NCI-H510A (cell line): ENCODE measurements at regions not wholly inside any gene's neighbourhood (a gene's known extent, or its start where the extent isn't known, plus 50 kb on each side); places are given as distances from the start of the nearest gene placed in this dataset.
"Not testable (repeated sequence)": the region's sequence is repeated elsewhere in the genome, so short reads cannot be mapped to it uniquely, and the experiment has no call there.

Experiments
- DNase-seq: peaks from one replicate; lab custom pipeline; 2025; lab: John Stamatoyannopoulos, UW

DNA sequence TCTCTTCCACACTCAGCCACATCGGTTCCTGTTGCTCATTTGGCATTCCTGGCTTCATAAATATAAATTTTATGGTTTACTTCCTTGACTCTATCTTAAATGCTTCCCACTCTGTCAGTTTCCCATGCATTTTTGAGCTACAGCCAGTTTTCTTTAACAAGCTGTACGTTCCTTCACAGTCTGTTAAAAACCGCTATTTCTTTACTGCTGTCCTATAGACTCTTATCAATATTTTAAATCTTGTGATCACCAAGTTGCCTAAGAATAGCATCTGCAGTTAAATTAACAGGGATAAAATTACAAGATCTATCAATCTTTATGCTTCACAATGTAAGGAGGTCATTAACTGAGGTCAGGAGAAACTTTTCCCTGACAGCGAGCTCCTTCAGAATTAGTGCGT is 103.1 kb upstream of the RHOBTB1 start:
- no peak for DNase-seq

DNA sequence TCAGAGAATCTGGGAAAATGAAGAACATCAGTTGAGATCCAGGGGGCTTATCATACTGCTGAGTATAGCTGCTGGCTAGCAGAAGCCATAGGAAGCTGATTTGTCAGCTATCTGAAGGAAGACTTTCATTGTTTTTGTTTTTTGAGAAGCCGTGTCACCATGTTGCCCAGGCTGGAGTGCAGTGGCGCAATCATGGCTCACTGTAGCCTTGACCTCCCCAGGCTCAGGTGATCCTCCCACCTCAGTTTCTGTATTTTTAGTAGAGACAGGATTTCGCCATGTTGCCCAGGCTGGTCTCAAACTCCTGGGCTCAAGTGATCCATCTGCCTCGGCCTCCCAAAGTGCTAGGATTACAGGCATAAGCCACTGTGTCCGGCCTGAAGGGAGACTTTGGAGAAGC is 101.5 kb upstream of the RHOBTB1 start:
- not testable (repeated sequence) for DNase-seq

- DNase-seq = no peak
Observed at GRCh38 chr10:61042533-61042932, 98.5 kb upstream of the RHOBTB1 start.

DNA sequence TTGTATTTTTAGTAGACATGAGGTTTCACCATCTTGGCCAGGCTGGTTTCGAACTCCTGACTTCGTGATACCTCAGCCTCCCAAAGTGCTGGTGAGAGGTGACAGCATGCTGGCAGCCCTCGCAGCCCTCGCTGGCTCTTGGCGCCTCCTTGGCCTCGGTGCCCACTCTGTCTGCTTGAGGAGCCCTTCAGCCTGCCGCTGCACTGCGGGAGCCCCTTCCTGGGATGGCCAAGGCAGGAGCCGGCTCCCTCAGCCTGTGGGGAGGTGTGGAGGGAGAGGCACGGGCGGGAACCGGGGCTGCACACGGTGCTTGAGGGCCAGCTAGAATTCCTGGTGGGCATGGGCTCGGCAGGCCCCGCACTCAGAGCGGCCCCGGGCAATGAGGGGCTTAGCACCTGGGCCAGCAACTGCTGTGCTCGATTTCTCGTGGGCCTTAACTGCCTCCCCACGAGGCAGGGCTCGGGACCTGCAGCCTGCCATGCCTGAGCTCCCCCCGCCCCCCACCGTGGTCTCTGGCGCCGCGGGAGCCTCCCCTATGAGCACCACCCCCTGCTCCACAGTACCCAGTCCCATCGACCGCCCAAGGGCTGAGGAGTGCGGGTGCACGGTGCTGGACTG is 96.5 kb upstream of the RHOBTB1 start:
- no peak for DNase-seq

- no peak for DNase-seq
Observed at GRCh38 chr10:61039868-61040267, 95.9 kb upstream of the RHOBTB1 start.

DNA sequence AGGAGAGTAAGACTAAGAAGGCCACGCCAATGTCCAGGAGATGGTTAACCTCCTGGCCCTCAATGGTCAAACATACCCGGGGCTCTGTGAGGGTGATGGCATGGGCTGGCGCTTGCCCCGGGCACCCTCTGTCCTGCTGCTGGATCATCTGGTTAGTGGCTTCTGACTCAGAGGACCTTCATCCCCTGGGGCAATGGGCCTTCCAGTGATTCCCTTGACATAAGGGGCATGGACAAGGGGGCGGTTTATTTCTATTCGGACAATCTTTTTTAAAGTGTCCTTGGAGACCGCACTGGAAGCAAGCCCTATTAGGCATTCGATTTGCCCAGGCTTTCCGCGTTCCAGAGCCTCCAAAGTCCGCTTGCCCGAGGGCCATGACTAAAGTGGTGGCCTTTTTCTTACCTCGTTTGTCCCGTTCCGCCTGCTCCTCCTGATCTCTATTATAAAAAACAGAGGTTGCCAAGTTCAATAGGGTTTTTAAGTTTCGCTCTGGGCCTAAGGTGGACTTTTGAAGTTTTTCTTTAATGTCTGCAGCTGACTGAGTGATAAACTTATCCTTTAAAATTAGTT is 93.4 kb upstream of the RHOBTB1 start:
- DNase-seq = not testable (repeated sequence)

DNA sequence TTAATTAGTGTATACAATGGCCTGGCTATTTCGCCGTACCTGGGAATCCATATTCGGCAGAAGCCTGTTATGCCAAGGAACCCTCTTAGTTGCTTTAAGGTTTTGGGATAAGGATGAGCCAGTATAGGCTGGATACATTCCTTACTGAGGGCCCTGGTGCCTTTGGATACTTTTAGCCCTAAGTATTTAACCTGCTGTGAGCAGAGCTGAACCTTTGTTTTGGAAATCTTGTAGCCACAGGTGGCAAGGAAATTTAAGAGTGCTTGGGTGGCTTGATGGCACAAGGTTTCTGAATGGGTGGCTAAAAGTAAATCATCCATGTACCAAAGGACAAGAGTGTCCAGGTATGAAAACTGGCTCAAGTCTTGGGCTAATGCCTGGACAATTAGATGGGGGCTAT is 92.2 kb upstream of the RHOBTB1 start:
- not testable (repeated sequence) for DNase-seq

- DNase-seq = no peak
Observed at GRCh38 chr10:61031341-61031740, 87.4 kb upstream of the RHOBTB1 start.

DNA sequence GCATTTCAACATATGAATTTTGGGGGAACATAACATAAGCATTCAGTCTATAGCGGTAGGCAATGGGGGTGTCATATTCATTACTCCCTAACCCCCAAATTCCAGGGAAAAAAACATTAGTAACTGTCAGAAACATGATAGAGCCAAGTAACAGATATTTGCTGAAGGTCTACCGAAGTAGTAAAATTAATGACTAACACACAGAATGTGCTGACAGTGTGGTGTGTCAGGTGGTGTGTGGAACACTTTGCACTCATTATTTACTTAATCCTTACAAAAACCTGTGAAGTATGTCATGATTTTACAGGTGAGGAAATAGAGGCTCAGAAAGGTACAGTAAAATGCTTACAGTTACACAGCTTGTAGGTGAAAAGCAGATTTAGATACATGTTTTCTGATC is 85.4 kb upstream of the RHOBTB1 start:
- no peak for DNase-seq

GRCh38 chr10:61028861-61029361 is 84.9 kb upstream of the RHOBTB1 start:
- no peak for DNase-seq

- no peak for DNase-seq
Observed at GRCh38 chr10:61024856-61025201, 80.8 kb upstream of the RHOBTB1 start.

DNA sequence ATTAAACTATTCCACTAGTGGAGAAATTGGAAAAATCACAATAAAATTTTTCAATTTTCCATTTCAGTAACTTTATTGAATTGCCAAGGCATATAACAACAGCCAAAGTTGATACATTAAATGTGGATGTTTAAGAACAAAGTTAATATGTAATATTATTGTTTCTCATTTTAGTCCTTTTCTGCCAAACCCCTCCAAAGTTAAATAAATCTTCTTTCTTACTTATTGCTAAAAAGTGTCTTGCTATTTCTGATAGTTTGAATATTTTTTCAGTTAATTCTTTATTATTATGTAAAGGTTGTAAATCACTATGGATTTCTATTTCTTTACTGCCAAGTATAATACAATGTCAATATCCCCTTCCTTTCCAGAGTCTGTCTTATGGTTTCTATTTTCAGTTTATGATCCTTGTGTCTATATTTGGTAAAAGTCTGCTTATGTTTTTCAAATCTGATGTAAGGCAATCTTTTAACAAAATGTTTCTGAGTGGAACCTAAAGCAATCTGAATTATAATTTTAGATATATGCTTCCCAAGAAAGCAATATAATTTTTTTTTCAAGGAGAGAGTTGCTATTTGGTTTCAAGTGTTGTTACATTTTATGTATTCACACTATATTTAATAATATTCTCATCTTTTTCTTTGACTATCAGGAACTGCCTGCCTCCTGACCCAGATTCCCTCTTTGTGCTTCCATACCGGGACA is 80.3 kb upstream of the RHOBTB1 start:
- DNase-seq = no peak

DNA sequence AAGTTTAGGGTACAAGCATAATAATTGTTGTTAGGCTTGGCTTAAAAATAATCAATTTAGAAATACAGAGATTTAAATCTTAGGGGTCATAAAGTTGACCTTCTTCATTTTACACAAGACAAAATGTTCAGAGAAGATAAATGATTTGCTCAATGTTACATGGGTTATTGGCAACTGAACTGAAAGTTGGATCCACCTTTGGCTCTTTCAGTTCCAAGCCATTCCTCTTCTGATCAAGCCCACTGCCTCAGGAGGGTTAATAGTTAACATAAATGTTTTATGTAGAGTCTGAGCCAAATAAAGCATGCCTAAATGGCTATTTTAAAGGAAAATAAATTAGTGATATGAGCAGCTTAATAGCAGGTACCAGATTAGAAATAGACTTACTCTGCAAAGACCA is 79.1 kb upstream of the RHOBTB1 start:
- DNase-seq = no peak

- no peak for DNase-seq
Observed at GRCh38 chr10:61021926-61022325, 77.9 kb upstream of the RHOBTB1 start.

GRCh38 chr10:61020420-61021158 is 76.6 kb upstream of the RHOBTB1 start:
- DNase-seq = no peak

- no peak for DNase-seq
Observed at GRCh38 chr10:61018146-61018545, 74.2 kb upstream of the RHOBTB1 start.

GRCh38 chr10:61016630-61017029 is 72.6 kb upstream of the RHOBTB1 start:
- DNase-seq = no peak

DNA sequence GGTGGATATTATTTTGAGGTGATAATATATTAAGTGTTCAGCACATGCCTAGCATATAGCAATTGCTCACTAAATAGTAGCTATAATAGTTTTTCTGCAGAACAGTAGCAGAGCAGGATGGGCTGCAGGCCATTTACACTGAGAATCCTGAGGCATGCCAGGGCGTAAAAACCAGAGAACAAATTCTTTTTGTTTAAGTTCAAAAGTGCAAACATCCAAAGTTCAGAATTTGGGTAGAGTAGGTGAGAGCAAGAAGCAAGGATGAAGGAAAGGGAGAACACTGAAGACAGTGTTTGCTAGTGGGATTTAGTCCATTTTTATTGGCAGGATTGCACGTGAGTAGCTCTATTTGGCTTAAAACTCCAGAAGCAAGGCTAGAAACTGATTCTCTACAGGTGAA is 72.0 kb upstream of the RHOBTB1 start:
- no peak for DNase-seq

- no peak for DNase-seq
Observed at GRCh38 chr10:61010863-61011262, 66.9 kb upstream of the RHOBTB1 start.

- DNase-seq = not testable (repeated sequence)
Observed at GRCh38 chr10:61003069-61003468, 59.1 kb upstream of the RHOBTB1 start.

DNA sequence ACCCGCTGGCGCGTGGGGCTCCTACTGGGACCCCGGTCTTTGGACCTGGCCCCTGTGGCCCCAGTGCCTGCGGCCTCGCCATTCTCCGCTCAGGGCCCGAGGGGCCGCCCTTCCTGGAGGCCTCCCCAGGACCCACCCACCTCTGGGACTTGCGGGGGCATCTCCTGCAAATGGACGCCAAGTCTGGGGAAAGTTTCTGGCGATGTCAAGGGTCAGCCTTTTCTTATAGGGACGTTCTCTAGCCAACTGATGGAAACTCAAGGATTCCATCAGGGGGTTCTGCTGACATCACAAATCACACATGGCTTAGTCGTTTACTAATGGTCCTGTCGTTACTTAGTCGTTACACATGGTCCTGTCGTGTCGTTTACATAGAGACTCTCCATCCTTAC is 57.7 kb upstream of the RHOBTB1 start:
- DNase-seq = no peak

DNA sequence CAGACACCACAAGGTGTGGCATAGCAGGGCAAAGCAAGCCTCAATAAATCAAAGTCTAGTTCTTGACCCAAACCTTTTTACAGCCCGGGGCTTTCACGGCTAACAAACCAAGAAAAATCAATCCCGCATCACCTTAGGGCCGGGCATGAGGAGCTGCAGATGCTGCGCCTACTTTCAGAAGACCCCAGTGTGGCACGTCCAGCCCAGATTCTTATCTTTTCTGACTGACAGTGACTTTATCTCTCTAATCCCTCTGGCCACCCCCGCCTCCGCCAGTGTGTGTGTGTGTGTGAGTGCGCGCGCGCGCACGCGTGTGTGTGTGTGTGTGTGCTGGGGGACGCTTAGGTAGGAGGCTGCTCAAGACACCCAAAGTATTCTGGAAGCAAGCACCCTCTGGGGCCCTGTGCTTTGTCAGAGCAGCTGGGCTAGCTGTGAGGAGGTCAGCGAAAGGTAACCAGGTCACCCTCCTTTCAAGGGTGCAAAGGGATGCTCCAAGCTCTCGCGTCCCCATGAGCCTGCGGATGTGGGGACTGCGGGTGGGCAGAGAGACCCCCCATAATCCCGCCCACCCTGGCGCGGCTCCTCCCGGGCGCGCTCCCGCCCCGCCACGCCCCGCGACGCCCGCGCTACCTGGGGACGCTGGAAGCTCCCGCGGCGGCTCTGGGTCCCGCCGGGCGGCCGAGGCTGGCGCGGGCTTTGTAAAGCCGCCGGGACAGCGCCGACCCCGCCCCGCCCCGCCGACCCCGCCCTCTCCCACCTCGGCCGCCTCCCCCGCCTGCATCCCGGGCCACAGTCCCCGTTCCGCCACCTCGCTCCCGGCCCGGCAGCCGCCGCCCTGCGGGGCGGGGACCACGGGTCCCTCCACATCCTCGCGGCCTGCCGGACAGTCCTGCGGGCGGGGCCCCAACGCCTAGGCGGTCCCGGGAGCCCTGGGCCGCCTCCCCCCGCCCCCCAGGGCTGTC is 57.1 kb upstream of the RHOBTB1 start:
- DNase-seq = peak; percentile 34
